MM.1S (cell line): ENCODE measurements at regions not wholly inside any gene's neighbourhood (a gene's known extent, or its start where the extent isn't known, plus 50 kb on each side); places are given as distances from the start of the nearest gene placed in this dataset.

Experiments used
- CTCF ChIP-seq: fragments of 300-600 bp; sonication (generic); IDR thresholded peaks from 2 replicates; pipeline ENCODE4 v1.5.1; 2016; ENCODE audit warnings: antibody characterized with exemption, low read length, mixed read lengths
- EZH2 ChIP-seq: fragments of 300-600 bp; sonication (generic); optimal IDR thresholded peaks from 2 replicates; pipeline ENCODE3; 2017; ENCODE audit warnings: low read depth, mild to moderate bottlenecking, antibody characterized with exemption, low read length, mixed read lengths

- TF ChIP-seq CTCF, result no peak
- no peak for TF ChIP-seq EZH2
These were observed 88.7 kb upstream of the SIM2 start for GRCh38 chr21:36610201-36610600.
